Heart left ventricle (tissue), 16 donors: ENCODE measurements at regions not wholly inside any gene's neighbourhood (a gene's known extent, or its start where the extent isn't known, plus 50 kb on each side); places are given as distances from the start of the nearest gene placed in this dataset.

Source experiments
- ATAC-seq, 4 donors: fragments of 200-7000 bp; cut with Tn5 transposase; one replicate each; pipeline ENCODE4 v1.9.1; 2020 to 2022; ENCODE audit warnings: moderate library complexity in 4 of 4, mild to moderate bottlenecking in 3 of 4, moderate number of reproducible peaks in 1 of 4
- DNase-seq, 5 donors: peaks; one replicate each; pipeline ENCODE4 v3.0.0-alpha.2; 2020
- H3K27ac ChIP-seq, 12 donors: fragments of 200-600 bp; sonication (generic) in 4 of 12; one replicate each; pipeline versions ENCODE4 v1.5.0 to v1.8.0; 2016 to 2022; ENCODE audit warnings: mild to moderate bottlenecking in 2 of 12
- H3K27me3 ChIP-seq, 9 donors: fragments of 200-600 bp; sonication (generic) in 2 of 9; one replicate each; pipeline versions ENCODE4 v1.5.1 to v1.8.0; 2016 to 2022; ENCODE audit warnings: mild to moderate bottlenecking in 3 of 9
- H3K36me3 ChIP-seq, 9 donors: fragments of 200-600 bp; sonication (generic) in 2 of 9; one replicate each; pipeline versions ENCODE4 v1.5.0 to v1.8.0; 2018 to 2022; ENCODE audit warnings: mild to moderate bottlenecking in 2 of 9
- H3K4me1 ChIP-seq, 12 donors: fragments of 200-600 bp; sonication (generic) in 4 of 12; one replicate each; pipeline versions ENCODE4 v1.5.0 to v1.8.0; 2016 to 2022; ENCODE audit warnings: mild to moderate bottlenecking in 3 of 12
- H3K4me3 ChIP-seq, 12 donors: fragments of 200-600 bp; sonication (generic) in 4 of 12; one replicate each; pipeline versions ENCODE4 v1.5.0 to v1.8.0; 2017 to 2022; ENCODE audit warnings: mild to moderate bottlenecking in 9 of 12, moderate library complexity in 4 of 12
- H3K9me3 ChIP-seq, 12 donors: fragments of 200-600 bp; sonication (generic) in 4 of 12; one replicate each; pipeline versions ENCODE4 v1.5.0 to v1.8.0; 2016 to 2022; ENCODE audit warnings: mild to moderate bottlenecking in 1 of 12
- POLR2A ChIP-seq, 2 donors: fragments of 450-650 bp; IDR thresholded peaks; one replicate each; pipeline ENCODE4 v1.6.1; 2017; ENCODE audit warnings: antibody characterized with exemption in 2 of 2, mild to moderate bottlenecking in 2 of 2, moderate library complexity in 2 of 2
- WGBS, 4 donors: extraction: QIAGEN DNeasy Blood & Tissue Kit in 2 of 4; methylation state at CpG; one replicate each; pipeline versions ENCODE4 v1.1.5 to v1.1.7; 2013 to 2018; 5-methylcytosine and 5-hydroxymethylcytosine counted together
- intact Hi-C, 10 donors: fragments of 100-400 bp; cut with DNase I; formaldehyde crosslinking; loops; one replicate each; pipeline versions ENCODE4 v1.11.1 to v1.14.2; 2022
- TF ChIP-seq, protein P1 (sequence below), 12 donors: fragments of 200-600 bp; sonication (generic) in 4 of 12; IDR thresholded peaks; one replicate each; pipeline versions ENCODE4 v1.5.0 to v1.8.0; 2018 to 2022; ENCODE audit warnings: antibody characterized with exemption in 12 of 12, mild to moderate bottlenecking in 5 of 12
- donor health status: ischemic (EF 13 %, LVEDD 7.1; RV severe dilation, severe dysfunction).
- donor health status: healthy with polysubstance abuse.
- donor health status: DM: no; HTN: yes; CAD: no.
- donor health status: DM: no; HTN: no; CAD: no.
- donor health status: ischemic (EF 25% LVEDD 6.9; RV normal size, moderate dysfunction).
- donor health status: ischemic (EF 25% LVEDD 5.7; RV mildly dilated, moderate dysfunction).
- donor health status: healthy.
- donor health status: DM: yes; HTN: yes; CAD: no.
- donor health status: ischemic (EF 35%, LVEDD 5.7; RV mildly dilated, moderate dysfunction).
- donor health status: nonischemic (EF 11% LVEDD 7.7; RV severe dilation, severe dysfunction).
- donor health status: DM: yes; HTN: yes; CAD: no.
- donor health status: PGD.
- donor health status: ischemic (EF 29% LVEDD 5.4; RV normal size, mild dysfunction).
- donor health status: nonischemic (EF 23%, LVEDD 6.1; RV moderate dilation, normal function).

DNA sequence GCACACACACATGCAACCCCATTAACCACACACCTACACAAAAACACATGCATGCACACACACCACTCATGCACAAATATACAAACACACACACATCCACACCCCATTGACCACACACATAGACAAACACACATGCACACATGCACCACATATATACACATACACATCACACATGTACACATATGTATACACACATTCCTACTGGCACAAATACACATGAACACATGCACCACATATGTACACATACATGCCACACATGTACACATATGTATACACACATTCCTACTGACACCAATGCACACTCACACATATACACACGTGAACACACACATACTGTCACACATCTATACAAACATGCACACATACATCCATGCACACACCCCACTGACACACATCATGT, 212.5 kb upstream of the PPP2R2D start:
- intact Hi-C loops, result no loop called here
- Histone ChIP-seq H3K9me3 (no peaks in the 10 kb centered on the region), H3K4me1 (no peaks in the 10 kb centered on the region), H3K27ac (no peak overlapping the region), H3K27me3 (peaks cover 0 to 35% (median 0%) of the 10 kb centered on the region in 9 donors), H3K36me3 (no peaks in the 10 kb centered on the region), H3K4me3 (no peak overlapping the region)
- ATAC-seq (no peak), DNase-seq (no peak)
- 47 to 100% (median 71%) methylated on average over 1 of the region's 1 CpG for WGBS, 4 donors
- TF ChIP-seq POLR2A (IDR thresholded peaks at IDR 0.05), result no peak
- TF ChIP-seq, protein P1, sequence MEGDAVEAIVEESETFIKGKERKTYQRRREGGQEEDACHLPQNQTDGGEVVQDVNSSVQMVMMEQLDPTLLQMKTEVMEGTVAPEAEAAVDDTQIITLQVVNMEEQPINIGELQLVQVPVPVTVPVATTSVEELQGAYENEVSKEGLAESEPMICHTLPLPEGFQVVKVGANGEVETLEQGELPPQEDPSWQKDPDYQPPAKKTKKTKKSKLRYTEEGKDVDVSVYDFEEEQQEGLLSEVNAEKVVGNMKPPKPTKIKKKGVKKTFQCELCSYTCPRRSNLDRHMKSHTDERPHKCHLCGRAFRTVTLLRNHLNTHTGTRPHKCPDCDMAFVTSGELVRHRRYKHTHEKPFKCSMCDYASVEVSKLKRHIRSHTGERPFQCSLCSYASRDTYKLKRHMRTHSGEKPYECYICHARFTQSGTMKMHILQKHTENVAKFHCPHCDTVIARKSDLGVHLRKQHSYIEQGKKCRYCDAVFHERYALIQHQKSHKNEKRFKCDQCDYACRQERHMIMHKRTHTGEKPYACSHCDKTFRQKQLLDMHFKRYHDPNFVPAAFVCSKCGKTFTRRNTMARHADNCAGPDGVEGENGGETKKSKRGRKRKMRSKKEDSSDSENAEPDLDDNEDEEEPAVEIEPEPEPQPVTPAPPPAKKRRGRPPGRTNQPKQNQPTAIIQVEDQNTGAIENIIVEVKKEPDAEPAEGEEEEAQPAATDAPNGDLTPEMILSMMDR (IDR thresholded peaks at IDR 0.05), result no peak

DNA sequence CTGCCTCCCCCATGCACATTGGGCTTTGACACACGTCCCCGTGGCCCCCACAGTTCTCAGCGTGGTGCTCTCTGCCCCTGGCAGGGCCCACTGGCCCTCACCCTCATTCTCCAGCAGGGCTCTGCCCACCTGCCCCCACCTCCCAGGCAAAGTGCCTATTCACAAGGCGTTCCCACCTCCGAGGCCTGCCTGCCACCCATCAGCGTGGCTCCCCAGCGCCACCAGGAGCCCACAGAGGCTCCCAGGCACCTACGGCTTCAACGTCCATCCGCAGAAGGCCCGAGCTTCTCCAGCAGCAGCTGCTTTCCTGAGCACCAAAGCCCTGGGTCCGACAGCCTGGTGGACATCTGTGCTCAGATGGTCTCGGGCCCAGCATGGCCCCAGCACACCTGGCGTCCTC, 211.8 kb upstream of the PPP2R2D start:
- no peak for DNase-seq
- ATAC-seq, result no peak
- no peak overlapping the region for H3K4me3 ChIP-seq
- no peaks in the 10 kb centered on the region for H3K9me3 ChIP-seq
- H3K36me3 ChIP-seq, result no peaks in the 10 kb centered on the region
- peaks cover 0 to 29% (median 0%) of the 10 kb centered on the region in 9 donors for H3K27me3 ChIP-seq
- TF ChIP-seq, protein P1 (IDR thresholded peaks at IDR 0.05), result no peak
- no peak for TF ChIP-seq POLR2A (IDR thresholded peaks at IDR 0.05)
- no peak overlapping the region for H3K27ac ChIP-seq
- WGBS, 4 donors, result 52 to 62% (median 55%) methylated on average over 11 to 14 of the region's 14 CpGs
- no peaks in the 10 kb centered on the region for H3K4me1 ChIP-seq
- intact Hi-C loops, result no loop called here

DNA sequence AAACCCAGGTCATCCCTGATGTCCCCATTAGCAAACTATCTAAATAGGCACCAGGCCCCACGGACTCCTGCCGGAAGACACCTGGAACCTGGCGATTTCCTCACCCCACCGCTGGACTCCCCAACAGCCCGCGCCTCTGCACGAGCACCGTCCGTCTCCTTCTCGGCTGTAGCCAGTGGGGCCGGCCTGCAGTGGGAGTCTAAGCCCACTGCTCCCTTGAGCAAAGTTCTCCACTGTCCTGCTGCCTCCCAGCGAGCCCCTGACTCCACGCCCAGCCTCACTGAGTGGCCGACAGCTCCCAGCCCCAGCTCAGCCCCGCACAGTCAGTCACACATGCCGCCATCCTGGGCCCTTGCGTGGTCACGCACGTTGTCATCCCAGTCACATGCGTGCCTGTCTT, 211.3 kb upstream of the PPP2R2D start:
- WGBS, 4 donors, result 83 to 86% (median 84%) methylated on average over 20 of the region's 20 CpGs

DNA sequence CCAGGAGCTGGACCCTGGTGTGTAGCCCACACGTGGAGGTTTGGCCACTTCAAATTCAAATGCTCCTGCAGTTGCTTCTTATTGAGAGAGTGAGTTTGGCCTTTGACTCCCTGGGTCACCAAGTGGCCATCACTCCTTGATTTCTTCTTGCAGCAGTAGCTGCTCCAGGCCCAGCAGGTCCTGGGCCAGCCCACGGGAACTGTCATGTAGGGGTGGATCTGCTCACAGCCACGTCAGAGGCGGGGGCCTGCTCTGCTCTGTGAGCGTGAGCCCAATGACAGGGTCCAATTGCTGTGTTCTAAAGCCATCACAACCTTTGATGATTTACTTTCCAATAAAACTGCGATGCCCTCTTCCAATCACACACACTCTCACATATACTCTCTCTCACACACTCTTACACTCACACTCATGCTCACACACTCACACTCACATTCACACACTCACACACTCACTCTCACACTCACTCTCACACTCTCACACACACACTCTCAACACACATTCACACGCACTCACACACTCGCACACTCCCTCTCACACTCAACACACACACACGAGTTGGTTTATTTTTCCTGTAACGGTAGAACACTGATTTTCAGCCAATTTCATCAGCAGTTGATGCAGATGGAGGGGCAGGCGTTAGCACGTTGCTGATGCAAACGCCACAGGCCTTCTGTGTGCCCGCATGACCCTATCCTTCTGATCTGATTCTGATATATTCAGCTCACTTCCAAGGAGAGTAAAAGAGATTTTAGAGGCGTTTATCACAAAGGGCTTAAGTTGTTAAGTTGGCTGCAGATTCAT, 210.7 kb upstream of the PPP2R2D start:
- H3K27ac ChIP-seq, result no peak overlapping the region
- no peak overlapping the region for H3K4me3 ChIP-seq
- no peak for TF ChIP-seq POLR2A (IDR thresholded peaks at IDR 0.05)
- TF ChIP-seq, protein P1 (IDR thresholded peaks at IDR 0.05), result no peak
- ATAC-seq (no peak), DNase-seq (no peak)
- 69 to 78% (median 74%) methylated on average over 15 of the region's 15 CpGs for WGBS, 4 donors
- H3K27me3 ChIP-seq, result peaks cover 0 to 32% (median 0%) of the 10 kb centered on the region in 9 donors
- intact Hi-C loops, result no loop called here
- no peaks in the 10 kb centered on the region for H3K4me1 ChIP-seq
- H3K36me3 ChIP-seq, result no peaks in the 10 kb centered on the region
- no peaks in the 10 kb centered on the region for H3K9me3 ChIP-seq

More for the DNA sequence above, 211.3 kb upstream of the PPP2R2D start:
- H3K27ac ChIP-seq, result no peak overlapping the region
- no peaks in the 10 kb centered on the region for H3K4me1 ChIP-seq
- TF ChIP-seq, protein P1 (IDR thresholded peaks at IDR 0.05), result no peak
- no peak for TF ChIP-seq POLR2A (IDR thresholded peaks at IDR 0.05)
- intact Hi-C loops, result no loop called here
- H3K4me3 ChIP-seq, result no peak overlapping the region
- no peaks in the 10 kb centered on the region for H3K36me3 ChIP-seq
- ATAC-seq, result no peak
- H3K9me3 ChIP-seq, result no peaks in the 10 kb centered on the region
- peaks cover 0 to 30% (median 0%) of the 10 kb centered on the region in 9 donors for H3K27me3 ChIP-seq
- DNase-seq, result no peak
